ENCODE measurements at regions not wholly inside any gene's neighbourhood (a gene's known extent, or its start where the extent isn't known, plus 50 kb on each side); places are given as distances from the start of the nearest gene placed in this dataset.

- no peak overlapping the region for H2BK120ac ChIP-seq (ENCODE audit: low read depth, low read length)
- 79% methylated on average over 2 of the region's 2 CpGs for WGBS
- no peak overlapping the region for H3K14ac ChIP-seq (ENCODE audit: low read length in 2 of 2)
- no peaks in the 10 kb centered on the region for H3K27me3 ChIP-seq (ENCODE audit: control insufficient read depth in 1 of 2, insufficient read depth in 1 of 2, low read length in 2 of 2)
- H3K4me3 ChIP-seq (ENCODE audit: insufficient read depth in 1 of 2, low read depth in 1 of 2, low read length in 2 of 2), result no peak overlapping the region
- H4K8ac ChIP-seq (ENCODE audit: low read length), result no peak overlapping the region
- H3K23ac ChIP-seq (ENCODE audit: low read length in 2 of 2), result no peak overlapping the region
- no peak overlapping the region for H3K4ac ChIP-seq (ENCODE audit: low read depth in 1 of 2, low read length in 2 of 2)
- H2BK12ac ChIP-seq (ENCODE audit: low read length in 2 of 2), result no peak overlapping the region
- H3K27ac ChIP-seq (ENCODE audit: low read length, poor library complexity, severe bottlenecking), result no peak overlapping the region
- no peak overlapping the region for H2BK5ac ChIP-seq (ENCODE audit: low read depth, low read length, poor library complexity, severe bottlenecking)
- H3K4me1 ChIP-seq (ENCODE audit: control insufficient read depth, insufficient read depth, low read depth, low read length), result no peaks in the 10 kb centered on the region
- no peak overlapping the region for H3K18ac ChIP-seq (ENCODE audit: low read depth in 1 of 2, low read length in 2 of 2)
- no peaks in the 10 kb centered on the region for H3K9me3 ChIP-seq (ENCODE audit: control insufficient read depth, low read length)
- no peak overlapping the region for H2AK5ac ChIP-seq (ENCODE audit: low read length, severe bottlenecking)
- H2AFZ ChIP-seq (ENCODE audit: low read depth, low read length), result no peak overlapping the region
- no peak overlapping the region for H4K91ac ChIP-seq (ENCODE audit: low read length)
- no peaks in the 10 kb centered on the region for H3K79me1 ChIP-seq (replicated peaks; ENCODE audit: low read length, poor library complexity, severe bottlenecking)
- DNase-seq, result no peak
- no peak overlapping the region for H3K9ac ChIP-seq (ENCODE audit: low read length)
- no peaks in the 10 kb centered on the region for H3K36me3 ChIP-seq (ENCODE audit: control insufficient read depth in 1 of 2, insufficient read depth in 2 of 2, low read depth in 1 of 2, low read length in 2 of 2)
- H2BK15ac ChIP-seq (ENCODE audit: low read depth, poor library complexity, severe bottlenecking), result no peak overlapping the region
- H3K4me2 ChIP-seq (ENCODE audit: low read length, poor library complexity, severe bottlenecking), result no peak overlapping the region
Observed at GRCh38 chr3:30974071-30974470, 79.6 kb upstream of the GADL1 start.

- no peaks in the 10 kb centered on the region for H3K9me3 ChIP-seq (ENCODE audit: control insufficient read depth, low read length)
- H3K23ac ChIP-seq (ENCODE audit: low read length in 2 of 2), result no peak overlapping the region
- no peak overlapping the region for H2BK5ac ChIP-seq (ENCODE audit: low read depth, low read length, poor library complexity, severe bottlenecking)
- H3K4me1 ChIP-seq (ENCODE audit: control insufficient read depth, insufficient read depth, low read depth, low read length), result no peaks in the 10 kb centered on the region
- H4K91ac ChIP-seq (ENCODE audit: low read length), result no peak overlapping the region
- no peak overlapping the region for H2BK15ac ChIP-seq (ENCODE audit: low read depth, poor library complexity, severe bottlenecking)
- H3K27me3 ChIP-seq (ENCODE audit: control insufficient read depth in 1 of 2, insufficient read depth in 1 of 2, low read length in 2 of 2), result no peaks in the 10 kb centered on the region
- no peaks in the 10 kb centered on the region for H3K79me1 ChIP-seq (replicated peaks; ENCODE audit: low read length, poor library complexity, severe bottlenecking)
- H4K8ac ChIP-seq (ENCODE audit: low read length), result no peak overlapping the region
- H2AK5ac ChIP-seq (ENCODE audit: low read length, severe bottlenecking), result no peak overlapping the region
- H3K36me3 ChIP-seq (ENCODE audit: control insufficient read depth in 1 of 2, insufficient read depth in 2 of 2, low read depth in 1 of 2, low read length in 2 of 2), result no peaks in the 10 kb centered on the region
- no peak overlapping the region for H2BK12ac ChIP-seq (ENCODE audit: low read length in 2 of 2)
- no peak overlapping the region for H3K27ac ChIP-seq (ENCODE audit: low read length, poor library complexity, severe bottlenecking)
- no peak overlapping the region for H2AFZ ChIP-seq (ENCODE audit: low read depth, low read length)
- no peak overlapping the region for H3K4me3 ChIP-seq (ENCODE audit: insufficient read depth in 1 of 2, low read depth in 1 of 2, low read length in 2 of 2)
- no CpG with 5 or more reads among the region's 1 CpG for WGBS
- no peak overlapping the region for H3K4me2 ChIP-seq (ENCODE audit: low read length, poor library complexity, severe bottlenecking)
- H3K4ac ChIP-seq (ENCODE audit: low read depth in 1 of 2, low read length in 2 of 2), result no peak overlapping the region
- no peak overlapping the region for H3K9ac ChIP-seq (ENCODE audit: low read length)
- no peak for DNase-seq
- H2BK120ac ChIP-seq (ENCODE audit: low read depth, low read length), result no peak overlapping the region
- no peak overlapping the region for H3K18ac ChIP-seq (ENCODE audit: low read depth in 1 of 2, low read length in 2 of 2)
- H3K14ac ChIP-seq (ENCODE audit: low read length in 2 of 2), result no peak overlapping the region
Observed at GRCh38 chr3:30977592-30977991, 83.1 kb upstream of the GADL1 start.

GRCh38 chr3:30980993-30981392, 86.5 kb upstream of the GADL1 start:
- H2AFZ ChIP-seq (ENCODE audit: low read depth, low read length), result no peak overlapping the region
- no peak overlapping the region for H3K27ac ChIP-seq (ENCODE audit: low read length, poor library complexity, severe bottlenecking)
- H3K27me3 ChIP-seq (ENCODE audit: control insufficient read depth in 1 of 2, insufficient read depth in 1 of 2, low read length in 2 of 2), result no peaks in the 10 kb centered on the region
- H2BK15ac ChIP-seq (ENCODE audit: low read depth, poor library complexity, severe bottlenecking), result no peak overlapping the region
- no peak overlapping the region for H4K8ac ChIP-seq (ENCODE audit: low read length)
- no peak overlapping the region for H3K14ac ChIP-seq (ENCODE audit: low read length in 2 of 2)
- no peak overlapping the region for H3K9ac ChIP-seq (ENCODE audit: low read length)
- H3K79me1 ChIP-seq (replicated peaks; ENCODE audit: low read length, poor library complexity, severe bottlenecking), result no peaks in the 10 kb centered on the region
- H3K9me3 ChIP-seq (ENCODE audit: control insufficient read depth, low read length), result no peaks in the 10 kb centered on the region
- H3K4me2 ChIP-seq (ENCODE audit: low read length, poor library complexity, severe bottlenecking), result no peak overlapping the region
- H2AK5ac ChIP-seq (ENCODE audit: low read length, severe bottlenecking), result no peak overlapping the region
- H3K18ac ChIP-seq (ENCODE audit: low read depth in 1 of 2, low read length in 2 of 2), result no peak overlapping the region
- H2BK5ac ChIP-seq (ENCODE audit: low read depth, low read length, poor library complexity, severe bottlenecking), result no peak overlapping the region
- H2BK120ac ChIP-seq (ENCODE audit: low read depth, low read length), result no peak overlapping the region
- no peak overlapping the region for H4K91ac ChIP-seq (ENCODE audit: low read length)
- no peak overlapping the region for H3K4ac ChIP-seq (ENCODE audit: low read depth in 1 of 2, low read length in 2 of 2)
- H3K4me3 ChIP-seq (ENCODE audit: insufficient read depth in 1 of 2, low read depth in 1 of 2, low read length in 2 of 2), result no peak overlapping the region
- no peak for DNase-seq
- no peak overlapping the region for H2BK12ac ChIP-seq (ENCODE audit: low read length in 2 of 2)
- H3K23ac ChIP-seq (ENCODE audit: low read length in 2 of 2), result no peak overlapping the region
- H3K4me1 ChIP-seq (ENCODE audit: control insufficient read depth, insufficient read depth, low read depth, low read length), result no peaks in the 10 kb centered on the region
- H3K36me3 ChIP-seq (ENCODE audit: control insufficient read depth in 1 of 2, insufficient read depth in 2 of 2, low read depth in 1 of 2, low read length in 2 of 2), result no peaks in the 10 kb centered on the region

GRCh38 chr3:30982416-30983075, 88.1 kb upstream of the GADL1 start:
- Histone ChIP-seq H3K9ac (ENCODE audit: low read length) (no peak overlapping the region), H3K27me3 (ENCODE audit: control insufficient read depth in 1 of 2, insufficient read depth in 1 of 2, low read length in 2 of 2) (no peaks in the 10 kb centered on the region), H2BK15ac (ENCODE audit: low read depth, poor library complexity, severe bottlenecking) (no peak overlapping the region), H3K4me1 (ENCODE audit: control insufficient read depth, insufficient read depth, low read depth, low read length) (peaks cover 2% of the 10 kb centered on the region), H2AFZ (ENCODE audit: low read depth, low read length) (no peak overlapping the region), H3K4ac (ENCODE audit: low read depth in 1 of 2, low read length in 2 of 2) (no peak overlapping the region), H3K4me3 (ENCODE audit: insufficient read depth in 1 of 2, low read depth in 1 of 2, low read length in 2 of 2) (no peak overlapping the region), H3K9me3 (ENCODE audit: control insufficient read depth, low read length) (no peaks in the 10 kb centered on the region), H3K14ac (ENCODE audit: low read length in 2 of 2) (no peak overlapping the region), H4K8ac (ENCODE audit: low read length) (no peak overlapping the region), H3K18ac (ENCODE audit: low read depth in 1 of 2, low read length in 2 of 2) (no peak overlapping the region), H2BK5ac (ENCODE audit: low read depth, low read length, poor library complexity, severe bottlenecking) (no peak overlapping the region), H3K36me3 (ENCODE audit: control insufficient read depth in 1 of 2, insufficient read depth in 2 of 2, low read depth in 1 of 2, low read length in 2 of 2) (no peaks in the 10 kb centered on the region), H3K27ac (ENCODE audit: low read length, poor library complexity, severe bottlenecking) (no peak overlapping the region), H3K23ac (ENCODE audit: low read length in 2 of 2) (no peak overlapping the region), H2BK12ac (ENCODE audit: low read length in 2 of 2) (no peak overlapping the region), H4K91ac (ENCODE audit: low read length) (no peak overlapping the region), H2BK120ac (ENCODE audit: low read depth, low read length) (no peak overlapping the region), H2AK5ac (ENCODE audit: low read length, severe bottlenecking) (no peak overlapping the region), H3K4me2 (ENCODE audit: low read length, poor library complexity, severe bottlenecking) (no peak overlapping the region), H3K79me1 (replicated peaks; ENCODE audit: low read length, poor library complexity, severe bottlenecking) (no peaks in the 10 kb centered on the region)
- no peak for DNase-seq
- 70% methylated on average over 3 of the region's 3 CpGs for WGBS
